Ishikawa (cell line): ENCODE measurements at regions not wholly inside any gene's neighbourhood (a gene's known extent, or its start where the extent isn't known, plus 50 kb on each side); places are given as distances from the start of the nearest gene placed in this dataset.

Experiments
- CEBPB ChIP-seq: IDR thresholded peaks from 2 replicates; pipeline ENCODE4 v1.6.1; 2012
- CREB1 ChIP-seq: IDR thresholded peaks from 2 replicates; pipeline ENCODE4 v1.6.1; 2012; ENCODE audit warnings: low read depth
- EGR1 ChIP-seq: IDR thresholded peaks from 2 replicates; pipeline ENCODE4 v1.6.1; 2012
- EP300 ChIP-seq: IDR thresholded peaks from 2 replicates; pipeline ENCODE4 v1.6.1; 2012; ENCODE audit warnings: borderline replicate concordance
- FOXM1 ChIP-seq: IDR thresholded peaks from 2 replicates; pipeline ENCODE4 v1.6.1; 2012; ENCODE audit warnings: low read depth, borderline replicate concordance
- NFIC ChIP-seq: IDR thresholded peaks from 2 replicates; pipeline ENCODE4 v1.6.1; 2012
- RAD21 ChIP-seq: IDR thresholded peaks from 2 replicates; pipeline ENCODE4 v1.6.1; 2012; ENCODE audit warnings: low read depth
- TAF1 ChIP-seq: IDR thresholded peaks from 2 replicates; pipeline ENCODE4 v1.6.1; 2012; ENCODE audit warnings: low read depth, mild to moderate bottlenecking
- TCF12 ChIP-seq: IDR thresholded peaks from 2 replicates; pipeline ENCODE4 v1.6.1; 2012; ENCODE audit warnings: low read depth
- TEAD4 ChIP-seq: IDR thresholded peaks from 2 replicates; pipeline ENCODE4 v1.6.1; 2012
- USF1 ChIP-seq: IDR thresholded peaks from 2 replicates; pipeline ENCODE4 v1.6.1; 2012
- YY1 ChIP-seq: IDR thresholded peaks from 2 replicates; pipeline ENCODE4 v1.6.1; 2012; ENCODE audit warnings: low read depth
- ZBTB7A ChIP-seq: IDR thresholded peaks from 2 replicates; pipeline ENCODE4 v1.6.1; 2012; ENCODE audit warnings: low read depth
- TF ChIP-seq, protein P1 (sequence below): IDR thresholded peaks from 2 replicates; pipeline ENCODE4 v1.6.1; 2012
- TF ChIP-seq, protein P2 (sequence below): IDR thresholded peaks from 2 replicates; pipeline ENCODE4 v1.6.1; 2012; ENCODE audit warnings: low read depth, mild to moderate bottlenecking

GRCh38 chr10:124232686-124233545, 139.5 kb upstream of the CHST15 start:
- TF ChIP-seq YY1 (no peak), EP300 (no peak), TAF1 (no peak), ZBTB7A (no peak), CREB1 (no peak), CEBPB (no peak), USF1 (no peak), TCF12 (no peak), FOXM1 (no peak), TEAD4 (no peak), EGR1 (no peak), RAD21 (no peak), NFIC (no peak)
- TF ChIP-seq, protein P1, sequence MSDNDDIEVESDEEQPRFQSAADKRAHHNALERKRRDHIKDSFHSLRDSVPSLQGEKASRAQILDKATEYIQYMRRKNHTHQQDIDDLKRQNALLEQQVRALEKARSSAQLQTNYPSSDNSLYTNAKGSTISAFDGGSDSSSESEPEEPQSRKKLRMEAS: no peak
- TF ChIP-seq, protein P2, sequence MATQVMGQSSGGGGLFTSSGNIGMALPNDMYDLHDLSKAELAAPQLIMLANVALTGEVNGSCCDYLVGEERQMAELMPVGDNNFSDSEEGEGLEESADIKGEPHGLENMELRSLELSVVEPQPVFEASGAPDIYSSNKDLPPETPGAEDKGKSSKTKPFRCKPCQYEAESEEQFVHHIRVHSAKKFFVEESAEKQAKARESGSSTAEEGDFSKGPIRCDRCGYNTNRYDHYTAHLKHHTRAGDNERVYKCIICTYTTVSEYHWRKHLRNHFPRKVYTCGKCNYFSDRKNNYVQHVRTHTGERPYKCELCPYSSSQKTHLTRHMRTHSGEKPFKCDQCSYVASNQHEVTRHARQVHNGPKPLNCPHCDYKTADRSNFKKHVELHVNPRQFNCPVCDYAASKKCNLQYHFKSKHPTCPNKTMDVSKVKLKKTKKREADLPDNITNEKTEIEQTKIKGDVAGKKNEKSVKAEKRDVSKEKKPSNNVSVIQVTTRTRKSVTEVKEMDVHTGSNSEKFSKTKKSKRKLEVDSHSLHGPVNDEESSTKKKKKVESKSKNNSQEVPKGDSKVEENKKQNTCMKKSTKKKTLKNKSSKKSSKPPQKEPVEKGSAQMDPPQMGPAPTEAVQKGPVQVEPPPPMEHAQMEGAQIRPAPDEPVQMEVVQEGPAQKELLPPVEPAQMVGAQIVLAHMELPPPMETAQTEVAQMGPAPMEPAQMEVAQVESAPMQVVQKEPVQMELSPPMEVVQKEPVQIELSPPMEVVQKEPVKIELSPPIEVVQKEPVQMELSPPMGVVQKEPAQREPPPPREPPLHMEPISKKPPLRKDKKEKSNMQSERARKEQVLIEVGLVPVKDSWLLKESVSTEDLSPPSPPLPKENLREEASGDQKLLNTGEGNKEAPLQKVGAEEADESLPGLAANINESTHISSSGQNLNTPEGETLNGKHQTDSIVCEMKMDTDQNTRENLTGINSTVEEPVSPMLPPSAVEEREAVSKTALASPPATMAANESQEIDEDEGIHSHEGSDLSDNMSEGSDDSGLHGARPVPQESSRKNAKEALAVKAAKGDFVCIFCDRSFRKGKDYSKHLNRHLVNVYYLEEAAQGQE: no peak

DNA sequence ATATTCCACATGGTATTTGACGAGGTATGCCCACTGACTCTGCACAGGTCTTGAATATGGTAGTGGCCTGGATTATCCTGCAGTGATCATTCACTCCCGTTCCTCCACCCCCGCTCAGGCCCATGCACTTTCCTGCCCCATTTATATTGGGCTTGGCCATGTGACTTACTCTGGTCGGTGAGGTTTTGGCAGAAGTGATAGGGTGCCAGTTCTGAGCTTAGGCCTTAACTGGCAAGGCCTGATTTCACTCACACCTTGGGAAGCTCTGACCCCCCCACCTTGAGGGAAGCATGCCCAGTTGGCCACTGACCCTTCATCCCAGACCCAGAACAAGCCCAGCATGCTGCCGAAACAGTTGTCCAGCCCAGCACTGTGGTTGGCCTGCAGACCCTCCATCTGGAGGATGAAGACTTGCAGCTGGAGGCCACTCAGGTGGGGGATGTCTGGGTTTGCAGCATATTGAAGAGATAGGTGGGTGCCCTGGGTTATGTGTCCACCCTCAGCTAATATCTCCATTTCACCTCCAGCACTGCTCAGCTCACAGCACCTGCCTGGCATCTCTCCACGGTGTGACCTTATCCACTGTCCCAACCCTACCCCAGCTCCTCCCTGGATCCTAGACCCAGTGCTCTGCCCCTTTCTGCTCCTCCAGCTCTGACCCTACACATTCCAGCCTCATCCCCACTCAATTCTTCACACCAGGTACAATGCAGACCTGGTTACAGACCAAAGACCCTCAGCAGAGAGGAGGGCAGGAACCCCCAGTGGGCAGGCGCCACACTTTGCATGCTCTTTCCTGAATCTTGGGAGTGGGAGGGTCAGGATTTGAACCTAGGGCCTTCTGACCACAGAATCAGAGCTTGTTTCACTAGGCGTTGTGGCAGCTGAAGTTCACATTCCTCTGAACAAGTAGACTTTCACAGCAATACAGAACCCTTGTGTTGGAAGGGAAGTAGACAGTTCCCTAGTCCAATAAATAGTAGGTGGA, 138.1 kb upstream of the CHST15 start:
- no peak for TF ChIP-seq NFIC
- TF ChIP-seq CEBPB: no peak
- TF ChIP-seq CREB1: no peak
- TF ChIP-seq ZBTB7A: no peak
- TF ChIP-seq TAF1: no peak
- TF ChIP-seq EGR1: no peak
- TF ChIP-seq FOXM1: no peak
- TF ChIP-seq RAD21: no peak
- no peak for TF ChIP-seq TCF12
- TF ChIP-seq EP300: no peak
- TF ChIP-seq, protein P2: no peak
- TF ChIP-seq, protein P1: no peak
- TF ChIP-seq YY1: no peak
- no peak for TF ChIP-seq USF1
- TF ChIP-seq TEAD4: no peak

DNA sequence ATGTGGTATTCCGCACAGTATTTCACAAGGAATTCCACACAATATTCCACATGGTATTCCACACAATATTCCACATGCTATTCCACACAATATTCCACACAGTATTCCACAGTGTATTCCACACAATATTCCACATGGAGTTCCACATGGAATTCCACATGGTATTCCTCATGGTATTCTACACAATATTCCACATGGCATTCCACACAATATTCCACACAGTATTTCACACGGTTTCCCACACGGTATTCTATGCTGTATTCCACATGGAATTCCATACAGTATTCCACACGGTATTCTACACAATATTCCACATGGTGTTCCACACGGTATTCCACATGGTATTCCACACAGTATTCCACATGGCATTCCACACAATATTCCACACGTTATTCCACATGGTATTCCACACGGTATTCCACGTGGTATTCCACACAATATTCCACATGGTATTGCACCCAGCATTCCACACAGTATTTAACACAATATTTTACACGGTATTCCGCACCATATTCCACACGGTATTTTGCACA, 137.3 kb upstream of the CHST15 start:
- TF ChIP-seq ZBTB7A (no peak), YY1 (no peak), TAF1 (no peak), RAD21 (no peak), CEBPB (no peak), NFIC (no peak), USF1 (no peak), TCF12 (no peak), TEAD4 (no peak), CREB1 (no peak)
- TF ChIP-seq, protein P1: no peak
- TF ChIP-seq, protein P2: no peak
